OCI-LY7 (cell line): ENCODE measurements at regions not wholly inside any gene's neighbourhood (a gene's known extent, or its start where the extent isn't known, plus 50 kb on each side); places are given as distances from the start of the nearest gene placed in this dataset.

Experiments
- BruUV-seq: library from RNA; stranded (reverse); fragments of 400-500 nt; replicated peaks from 2 replicates; lab custom pipeline; 2021; lab: Mats Ljungman, UMichigan
- CTCF ChIA-PET: fragments of 300-600 bp; sonication (Branson Sonifier 250); formaldehyde crosslinking; loops from one replicate; lab custom pipeline; 2022; ENCODE audit warnings: antibody characterized with exemption; ENCODE audit not compliant: unreplicated experiment; lab: Charles Lee
- POLR2A ChIA-PET: fragments of 300-600 bp; sonication (Branson Sonifier 250); formaldehyde crosslinking; loops from one replicate; lab custom pipeline; 2022; ENCODE audit warnings: antibody characterized with exemption; lab: Charles Lee
- DNase-seq: peaks from one replicate; pipeline ENCODE4 v3.0.0-alpha.2; 2015; ENCODE audit warnings: low spot score
- H2AFZ ChIP-seq: fragments of 200-600 bp; sonication (generic), shearing (Covaris generic); 2 replicates; pipeline ENCODE4 v1.6.1; 2014; ENCODE audit warnings: mild to moderate bottlenecking, antibody characterized with exemption, low read length, moderate library complexity
- H3K27ac ChIP-seq: fragments of 200-600 bp; sonication (generic); 2 replicates; pipeline ENCODE4 v1.5.1; 2014; ENCODE audit warnings: mixed run types, low read depth, mild to moderate bottlenecking, moderate library complexity, low read length, inconsistent platforms; ENCODE audit not compliant: poor library complexity, severe bottlenecking
- H3K36me3 ChIP-seq: fragments of 200-600 bp; sonication (generic); 2 replicates; pipeline ENCODE4 v1.6.1; 2014; ENCODE audit warnings: mild to moderate bottlenecking, antibody characterized with exemption, low read length, moderate library complexity, mixed read lengths; ENCODE audit not compliant: insufficient read depth
- H3K4me1 ChIP-seq: fragments of 200-600 bp; sonication (generic); 2 replicates; pipeline ENCODE4 v1.5.1; 2014; ENCODE audit warnings: mild to moderate bottlenecking, low read length; ENCODE audit not compliant: insufficient read depth, poor library complexity, severe bottlenecking
- H3K4me2 ChIP-seq: fragments of 200-600 bp; sonication (generic); 2 replicates; pipeline ENCODE4 v1.6.1; 2014; ENCODE audit warnings: mild to moderate bottlenecking, low read length
- H3K4me3 ChIP-seq: fragments of 200-600 bp; sonication (generic); 2 replicates; pipeline ENCODE4 v1.5.1; 2014; ENCODE audit warnings: mild to moderate bottlenecking, low read depth, low read length; ENCODE audit not compliant: poor library complexity, severe bottlenecking
- H3K79me2 ChIP-seq: fragments of 200-600 bp; sonication (generic); 2 replicates; pipeline ENCODE4 v1.6.1; 2016; ENCODE audit warnings: low read depth, mild to moderate bottlenecking, low read length, moderate library complexity, mixed read lengths; ENCODE audit not compliant: insufficient read depth
- H3K9me2 ChIP-seq: fragments of 200-600 bp; sonication (generic); 2 replicates; pipeline ENCODE4 v1.6.1; 2016; ENCODE audit warnings: mild to moderate bottlenecking, low read length, mixed read lengths; ENCODE audit not compliant: insufficient read depth
- H3K9me3 ChIP-seq: fragments of 200-600 bp; sonication (generic); 2 replicates; pipeline ENCODE4 v1.6.1; 2014; ENCODE audit warnings: mild to moderate bottlenecking, mixed run types, low read length, mixed read lengths
- H4K20me1 ChIP-seq: fragments of 200-600 bp; sonication (generic); 2 replicates; pipeline ENCODE4 v1.6.1; 2014; ENCODE audit warnings: mild to moderate bottlenecking, antibody characterized with exemption, low read length, moderate library complexity, mixed read lengths; ENCODE audit not compliant: insufficient read depth
- CTCF ChIP-seq: fragments of 200-600 bp; sonication (generic); conservative IDR thresholded peaks from 2 replicates; pipeline ENCODE4 v1.5.1; 2014; ENCODE audit warnings: mild to moderate bottlenecking, antibody characterized with exemption, low read length, moderate library complexity, mixed read lengths
- EZH2phosphoT487 ChIP-seq: fragments of 200-600 bp; sonication (generic); IDR thresholded peaks from 2 replicates; pipeline ENCODE4 v1.6.1; 2018; ENCODE audit warnings: low read depth, borderline replicate concordance, mild to moderate bottlenecking, mixed run types, antibody characterized with exemption, low read length, moderate library complexity, mixed read lengths
- intact Hi-C: fragments of 100-400 bp; cut with micrococcal nuclease; formaldehyde crosslinking; loops from one replicate; pipeline ENCODE4 v1.10.0; 2022; ENCODE audit not compliant: unreplicated experiment

GRCh38 chr3:73927203-73927570 lies 302.4 kb upstream of the PDZRN3 start:
- Histone ChIP-seq H3K4me1 (no peaks in the 10 kb centered on the region), H4K20me1 (no peaks in the 10 kb centered on the region), H3K27ac (no peak overlapping the region), H3K79me2 (no peaks in the 10 kb centered on the region), H3K4me3 (no peak overlapping the region), H3K9me3 (no peaks in the 10 kb centered on the region), H3K9me2 (no peaks in the 10 kb centered on the region), H3K4me2 (no peak overlapping the region), H3K36me3 (no peaks in the 10 kb centered on the region), H2AFZ (no peak overlapping the region)
- ChIA-PET POLR2A (no interaction called here), CTCF (no interaction called here)
- TF ChIP-seq EZH2phosphoT487 (no peak), CTCF (no peak)
- no peak for DNase-seq
- intact Hi-C loops: no loop called here
- no TSS peak for BruUV-seq

- H2AFZ ChIP-seq: no peak overlapping the region
- no TSS peak for BruUV-seq
- TF ChIP-seq CTCF (no peak), EZH2phosphoT487 (no peak)
Measured at GRCh38 chr3:73926360-73927202, 301.8 kb upstream of the PDZRN3 start.

GRCh38 chr3:73925011-73925410 lies 300.3 kb upstream of the PDZRN3 start:
- Histone ChIP-seq H3K9me2 (no peaks in the 10 kb centered on the region), H4K20me1 (no peaks in the 10 kb centered on the region), H3K4me2 (no peak overlapping the region), H3K4me3 (no peak overlapping the region), H3K4me1 (no peaks in the 10 kb centered on the region), H3K36me3 (no peaks in the 10 kb centered on the region), H3K79me2 (no peaks in the 10 kb centered on the region), H3K27ac (no peak overlapping the region), H3K9me3 (no peaks in the 10 kb centered on the region), H2AFZ (no peak overlapping the region)
- CTCF ChIA-PET: no interaction called here
- no peak for DNase-seq
- no peak for TF ChIP-seq EZH2phosphoT487
- TF ChIP-seq CTCF: no peak
- intact Hi-C loops: no loop called here
- POLR2A ChIA-PET: no interaction called here
- BruUV-seq: no TSS peak

More at GRCh38 chr3:73926360-73927202, 301.8 kb upstream of the PDZRN3 start:
- H4K20me1 ChIP-seq: no peaks in the 10 kb centered on the region
- H3K9me3 ChIP-seq: no peaks in the 10 kb centered on the region
- ChIA-PET POLR2A (no interaction called here), CTCF (no interaction called here)
- no peaks in the 10 kb centered on the region for H3K4me1 ChIP-seq
- H3K4me3 ChIP-seq: no peak overlapping the region
- H3K27ac ChIP-seq: no peak overlapping the region
- H3K4me2 ChIP-seq: no peak overlapping the region
- no peaks in the 10 kb centered on the region for H3K36me3 ChIP-seq
- H3K79me2 ChIP-seq: no peaks in the 10 kb centered on the region
- no peak for DNase-seq
- intact Hi-C loops: no loop called here
- no peaks in the 10 kb centered on the region for H3K9me2 ChIP-seq
